Heart right ventricle (tissue), 16 donors: ENCODE measurements at regions not wholly inside any gene's neighbourhood (a gene's known extent, or its start where the extent isn't known, plus 50 kb on each side); places are given as distances from the start of the nearest gene placed in this dataset.
"Not testable (repeated sequence)": the region's sequence is repeated elsewhere in the genome, so short reads cannot be mapped to it uniquely, and the experiment has no call there.

Source experiments
- ATAC-seq, 8 donors: fragments of 200-7000 bp; cut with Tn5 transposase; one replicate each; pipeline ENCODE4 v1.9.1; 2020; ENCODE audit warnings: mild to moderate bottlenecking in 8 of 8, moderate library complexity in 8 of 8, moderate number of reproducible peaks in 1 of 8
- DNase-seq, 2 donors: peaks; one replicate each; pipeline ENCODE4 v3.0.0-alpha.2; 2020
- H3K27ac ChIP-seq, 10 donors: fragments of 200-600 bp; sonication (generic) in 2 of 10; one replicate each; pipeline versions ENCODE4 v1.5.0 to v1.8.0; 2020 to 2022; ENCODE audit warnings: mild to moderate bottlenecking in 3 of 10
- H3K27me3 ChIP-seq, 7 donors: fragments of 200-600 bp; one replicate each; pipeline ENCODE4 v1.8.0; 2021 to 2022; ENCODE audit warnings: mild to moderate bottlenecking in 2 of 7
- H3K36me3 ChIP-seq, 9 donors: fragments of 200-600 bp; sonication (generic) in 1 of 9; one replicate each; pipeline versions ENCODE4 v1.5.0 to v1.8.0; 2020 to 2022; ENCODE audit warnings: mild to moderate bottlenecking in 2 of 9
- H3K4me1 ChIP-seq, 9 donors: fragments of 200-600 bp; sonication (generic) in 1 of 9; one replicate each; pipeline versions ENCODE4 v1.5.0 to v1.8.0; 2020 to 2022; ENCODE audit warnings: mild to moderate bottlenecking in 4 of 9
- H3K4me3 ChIP-seq, 10 donors: fragments of 200-600 bp; sonication (generic) in 2 of 10; one replicate each; pipeline versions ENCODE4 v1.5.0 to v1.8.0; 2020 to 2022; ENCODE audit warnings: mild to moderate bottlenecking in 7 of 10, moderate library complexity in 2 of 10
- H3K9me3 ChIP-seq, 11 donors: fragments of 200-600 bp in 10 of 11; sonication (generic) in 2 of 11; one replicate each; pipeline versions ENCODE4 v1.5.0 to v1.8.0; 2013 to 2022; ENCODE audit warnings: mild to moderate bottlenecking in 2 of 11, control low read depth in 1 of 11, moderate library complexity in 1 of 11
- WGBS, 2 donors: extraction: QIAGEN DNeasy Blood & Tissue Kit; methylation state at CpG; one replicate each; pipeline ENCODE4 v1.1.7; 2013; ENCODE audit warnings: inconsistent platforms in 1 of 2; 5-methylcytosine and 5-hydroxymethylcytosine counted together
- intact Hi-C, 10 donors: fragments of 100-400 bp; cut with DNase I; formaldehyde crosslinking; loops; one replicate each; pipeline versions ENCODE4 v1.11.1 to v1.14.2; 2022
- TF ChIP-seq, protein P1 (sequence below), 9 donors: fragments of 200-600 bp; sonication (generic) in 2 of 9; IDR thresholded peaks; one replicate each; pipeline versions ENCODE4 v1.5.0 to v1.8.0; 2021 to 2022; ENCODE audit warnings: antibody characterized with exemption in 9 of 9, mild to moderate bottlenecking in 5 of 9, moderate library complexity in 1 of 9
- donor health status: Arrhythmogenic right ventricular cardiomyopathy.
- donor health status: ischemic (EF 13 %, LVEDD 7.1; RV severe dilation, severe dysfunction).
- donor health status: healthy with polysubstance abuse.
- donor health status: DM: no; HTN: yes; CAD: no.
- donor health status: DM: no; HTN: no; CAD: no.
- donor health status: ischemic (EF 25% LVEDD 6.9; RV normal size, moderate dysfunction).
- donor health status: ischemic (EF 25% LVEDD 5.7; RV mildly dilated, moderate dysfunction).
- donor health status: healthy.
- donor health status: DM: yes; HTN: yes; CAD: no.
- donor health status: Ischemic cardiomyopathy.
- donor health status: ischemic (EF 35%, LVEDD 5.7; RV mildly dilated, moderate dysfunction).
- donor health status: nonischemic (EF 11% LVEDD 7.7; RV severe dilation, severe dysfunction).
- donor health status: DM: yes; HTN: yes; CAD: no.
- donor health status: PGD.
- donor health status: ischemic (EF 29% LVEDD 5.4; RV normal size, mild dysfunction).
- donor health status: nonischemic (EF 23%, LVEDD 6.1; RV moderate dilation, normal function).

DNA sequence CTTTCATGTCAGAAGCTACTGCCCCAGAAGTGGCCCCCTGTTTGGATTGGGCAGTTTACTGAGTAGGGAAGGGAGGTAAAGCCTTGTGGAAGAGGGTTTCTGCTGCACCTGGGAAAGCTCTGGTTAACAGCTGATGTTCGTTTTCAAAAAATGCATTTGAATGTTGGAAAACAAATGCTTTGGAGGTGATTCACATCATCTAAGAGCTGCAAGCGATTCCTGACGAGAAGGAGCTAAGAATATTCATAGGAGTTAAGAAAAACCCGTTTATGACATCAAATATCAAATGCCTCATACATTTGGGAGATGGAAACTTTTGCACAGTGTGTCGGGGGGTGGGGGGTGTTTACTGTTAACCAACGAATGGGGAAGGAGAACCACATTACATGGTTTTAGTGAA, 183.8 kb upstream of the NR2F2 start:
- H3K27ac ChIP-seq, result no peak overlapping the region
- DNase-seq (no peak), ATAC-seq (no peak)
- intact Hi-C loops, result no loop called here
- H3K36me3 ChIP-seq, result no peaks in the 10 kb centered on the region
- no peaks in the 10 kb centered on the region for H3K4me1 ChIP-seq
- H3K4me3 ChIP-seq, result no peak overlapping the region
- TF ChIP-seq, protein P1, sequence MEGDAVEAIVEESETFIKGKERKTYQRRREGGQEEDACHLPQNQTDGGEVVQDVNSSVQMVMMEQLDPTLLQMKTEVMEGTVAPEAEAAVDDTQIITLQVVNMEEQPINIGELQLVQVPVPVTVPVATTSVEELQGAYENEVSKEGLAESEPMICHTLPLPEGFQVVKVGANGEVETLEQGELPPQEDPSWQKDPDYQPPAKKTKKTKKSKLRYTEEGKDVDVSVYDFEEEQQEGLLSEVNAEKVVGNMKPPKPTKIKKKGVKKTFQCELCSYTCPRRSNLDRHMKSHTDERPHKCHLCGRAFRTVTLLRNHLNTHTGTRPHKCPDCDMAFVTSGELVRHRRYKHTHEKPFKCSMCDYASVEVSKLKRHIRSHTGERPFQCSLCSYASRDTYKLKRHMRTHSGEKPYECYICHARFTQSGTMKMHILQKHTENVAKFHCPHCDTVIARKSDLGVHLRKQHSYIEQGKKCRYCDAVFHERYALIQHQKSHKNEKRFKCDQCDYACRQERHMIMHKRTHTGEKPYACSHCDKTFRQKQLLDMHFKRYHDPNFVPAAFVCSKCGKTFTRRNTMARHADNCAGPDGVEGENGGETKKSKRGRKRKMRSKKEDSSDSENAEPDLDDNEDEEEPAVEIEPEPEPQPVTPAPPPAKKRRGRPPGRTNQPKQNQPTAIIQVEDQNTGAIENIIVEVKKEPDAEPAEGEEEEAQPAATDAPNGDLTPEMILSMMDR (IDR thresholded peaks at IDR 0.05), result no peak
- H3K9me3 ChIP-seq, result no peaks in the 10 kb centered on the region
- no peaks in the 10 kb centered on the region for H3K27me3 ChIP-seq
- WGBS, 2 donors, result 89 to 91% methylated on average over 6 of the region's 6 CpGs

DNA sequence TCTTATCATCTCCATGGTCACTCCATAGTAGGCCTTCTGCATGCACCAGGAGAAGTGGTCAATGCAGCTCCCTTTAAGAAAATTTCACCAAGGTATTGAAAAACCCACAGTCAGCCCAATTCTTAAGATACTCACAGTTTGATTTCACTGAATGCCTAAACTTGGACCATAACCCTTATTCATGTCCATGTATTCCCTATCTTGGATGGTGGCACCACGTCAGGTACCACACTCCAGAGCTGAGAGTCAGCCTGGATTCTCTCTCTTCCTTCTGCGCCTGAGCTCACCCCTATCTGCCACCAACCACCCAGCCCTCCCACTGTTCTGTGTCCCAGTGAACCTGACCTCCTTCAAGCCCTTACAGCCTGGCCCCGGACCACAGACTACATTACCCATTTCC, 183.2 kb upstream of the NR2F2 start:
- 97% methylated on average over 3 of the region's 3 CpGs for WGBS, 2 donors
- Histone ChIP-seq H3K27ac (no peak overlapping the region), H3K4me3 (no peak overlapping the region), H3K4me1 (no peaks in the 10 kb centered on the region), H3K9me3 (no peaks in the 10 kb centered on the region), H3K27me3 (no peaks in the 10 kb centered on the region), H3K36me3 (no peaks in the 10 kb centered on the region)
- ATAC-seq (no peak), DNase-seq (no peak)
- TF ChIP-seq, protein P1 (IDR thresholded peaks at IDR 0.05), result no peak
- intact Hi-C loops, result no loop called here

DNA sequence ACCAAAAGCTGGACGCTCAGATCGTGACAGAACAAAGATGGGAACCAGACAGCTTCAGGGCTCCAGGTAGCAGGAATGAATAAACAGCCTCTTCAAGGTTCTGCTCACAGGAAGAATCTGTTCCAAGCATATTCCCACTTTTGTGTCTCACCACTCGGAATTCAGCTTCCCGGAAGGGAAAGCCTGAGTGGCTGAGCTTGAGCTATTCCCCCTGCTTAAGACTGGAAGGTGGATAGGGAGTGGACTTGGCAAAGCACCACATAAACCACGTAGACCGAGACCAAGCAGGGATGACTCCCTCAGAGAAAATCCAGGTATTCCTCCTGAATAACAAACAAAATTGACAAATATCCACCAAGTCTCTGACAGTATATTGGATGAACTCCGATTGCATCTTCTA, 180.2 kb upstream of the NR2F2 start:
- WGBS, 2 donors, result 84 to 88% methylated on average over 7 of the region's 7 CpGs
- TF ChIP-seq, protein P1 (IDR thresholded peaks at IDR 0.05), result no peak
- no peak for ATAC-seq

DNA sequence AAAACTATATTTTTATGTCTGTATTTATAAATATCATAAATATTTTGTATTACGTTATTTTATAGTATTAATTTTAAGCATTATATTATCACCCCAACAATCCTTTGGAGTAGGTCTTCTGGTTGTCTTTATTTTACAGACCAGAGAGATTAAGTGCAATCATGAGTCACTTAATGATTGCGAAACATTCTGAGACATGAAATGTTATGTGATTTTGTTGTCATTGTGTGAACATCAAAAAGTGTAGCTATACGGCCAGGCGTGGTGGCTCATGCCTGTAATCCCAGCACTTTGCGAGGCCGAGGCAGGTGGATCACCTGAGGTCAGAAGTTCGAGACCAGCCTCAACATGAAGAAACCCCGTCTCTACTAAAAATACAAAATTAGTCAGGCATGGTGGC, 178.8 kb upstream of the NR2F2 start:
- ATAC-seq, H3K27me3 ChIP-seq, H3K36me3 ChIP-seq, DNase-seq, H3K4me3 ChIP-seq, H3K9me3 ChIP-seq, H3K27ac ChIP-seq, H3K4me1 ChIP-seq: not testable (repeated sequence)
- intact Hi-C loops, result loop anchor here in 1 of 10 donors (10.0 kb wide), 1 partner anchor 837 kb away; no protein-coding TSS in a partner anchor
- 95 to 96% methylated on average over 8 of the region's 8 CpGs for WGBS, 2 donors

More for the DNA sequence above, 180.2 kb upstream of the NR2F2 start:
- intact Hi-C loops, result loop anchor here in 1 of 10 donors (10.0 kb wide), 1 partner anchor 835 kb away; no protein-coding TSS in a partner anchor
- Histone ChIP-seq H3K4me1 (no peaks in the 10 kb centered on the region), H3K9me3 (no peaks in the 10 kb centered on the region), H3K27ac (no peak overlapping the region), H3K27me3 (no peaks in the 10 kb centered on the region), H3K4me3 (no peak overlapping the region), H3K36me3 (no peaks in the 10 kb centered on the region)
- no peak for DNase-seq

DNA sequence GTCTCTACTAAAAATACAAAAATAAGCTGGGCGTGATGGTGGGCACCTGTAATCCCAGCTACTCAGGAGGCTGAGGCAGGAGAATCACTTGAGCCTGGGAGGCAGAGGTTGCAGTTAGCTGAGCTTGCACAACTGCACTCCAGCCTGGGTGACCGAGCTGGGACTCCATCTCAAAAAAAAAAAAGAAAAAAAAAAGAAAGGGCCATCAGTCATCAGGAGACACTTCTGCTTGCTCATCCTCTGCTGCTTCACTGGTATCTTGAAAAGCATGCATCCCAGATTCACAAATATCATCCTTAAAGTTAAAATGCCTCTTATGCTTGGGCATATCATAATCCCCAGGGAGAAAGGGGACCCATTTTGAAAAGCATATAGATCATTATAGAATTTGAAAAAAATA, 176.6 kb upstream of the NR2F2 start:
- Histone ChIP-seq H3K36me3 (no peaks in the 10 kb centered on the region), H3K9me3 (no peaks in the 10 kb centered on the region), H3K4me1 (peaks cover 0 to 12% (median 4%) of the 10 kb centered on the region in 9 donors), H3K27me3 (no peaks in the 10 kb centered on the region), H3K27ac (no peak overlapping the region), H3K4me3 (no peak overlapping the region)
- ATAC-seq, result no peak
- DNase-seq, result no peak
- intact Hi-C loops, result loop anchor here in 1 of 10 donors (10.0 kb wide), 1 partner anchor 839 kb away; no protein-coding TSS in a partner anchor
- TF ChIP-seq, protein P1 (IDR thresholded peaks at IDR 0.05), result no peak
- 93 to 97% methylated on average over 2 of the region's 2 CpGs for WGBS, 2 donors
